Activated naive CD4-positive, alpha-beta T cell treated with Interleukin-2 at 50 U/mL for 16 hours (primary cell): ENCODE measurements at regions not wholly inside any gene's neighbourhood (a gene's known extent, or its start where the extent isn't known, plus 50 kb on each side); places are given as distances from the start of the nearest gene placed in this dataset.

Source experiments
- DNase-seq: peaks from one replicate; pipeline ENCODE4 v3.0.0-alpha.2; 2020

GRCh38 chr3:124586126-124587052 is 143.9 kb upstream of the UMPS start:
- no peak for DNase-seq

- DNase-seq, result no peak
Measured at GRCh38 chr3:124587053-124587408, 143.2 kb upstream of the UMPS start.

- DNase-seq, result no peak
Measured at GRCh38 chr3:124588036-124588435, 142.2 kb upstream of the UMPS start.

- no peak for DNase-seq
Measured at GRCh38 chr3:124588794-124589193, 141.5 kb upstream of the UMPS start.

GRCh38 chr3:124591699-124592098 is 138.6 kb upstream of the UMPS start:
- no peak for DNase-seq

GRCh38 chr3:124592658-124593441 is 137.4 kb upstream of the UMPS start:
- DNase-seq, result no peak

- no peak for DNase-seq
Measured at GRCh38 chr3:124593442-124593829, 136.8 kb upstream of the UMPS start.

- no peak for DNase-seq
Measured at GRCh38 chr3:124594581-124594980, 135.7 kb upstream of the UMPS start.

GRCh38 chr3:124597273-124597672 is 133.0 kb upstream of the UMPS start:
- no peak for DNase-seq

GRCh38 chr3:124597979-124598378 is 132.3 kb upstream of the UMPS start:
- no peak for DNase-seq

- DNase-seq, result no peak
Measured at GRCh38 chr3:124599147-124599765, 131.0 kb upstream of the UMPS start.

- no peak for DNase-seq
Measured at GRCh38 chr3:124599779-124600693, 130.2 kb upstream of the UMPS start.

- DNase-seq, result no peak
Measured at GRCh38 chr3:124600765-124601164, 129.5 kb upstream of the UMPS start.

- DNase-seq, result no peak
Measured at GRCh38 chr3:124601190-124601589, 129.1 kb upstream of the UMPS start.

- DNase-seq, result no peak
Measured at GRCh38 chr3:124602980-124603627, 127.1 kb upstream of the UMPS start.

GRCh38 chr3:124605781-124606579 is 124.3 kb upstream of the UMPS start:
- DNase-seq, result no peak

GRCh38 chr3:124607163-124607562 is 123.1 kb upstream of the UMPS start:
- no peak for DNase-seq

- no peak for DNase-seq
Measured at GRCh38 chr3:124609402-124609801, 120.8 kb upstream of the UMPS start.

- no peak for DNase-seq
Measured at GRCh38 chr3:124610130-124610529, 120.1 kb upstream of the UMPS start.

- DNase-seq, result no peak
Measured at GRCh38 chr3:124611520-124611919, 118.7 kb upstream of the UMPS start.

GRCh38 chr3:124615896-124616543 is 114.2 kb upstream of the UMPS start:
- DNase-seq, result no peak
